GM18511 (cell line): ENCODE measurements at regions not wholly inside any gene's neighbourhood (a gene's known extent, or its start where the extent isn't known, plus 50 kb on each side); places are given as distances from the start of the nearest gene placed in this dataset.

Experiments used
- ATAC-seq: cut with Tn5 transposase; IDR thresholded peaks from one replicate; pipeline ENCODE4 v1.9.1; 2021; ENCODE audit warnings: mild to moderate bottlenecking, moderate library complexity; ENCODE audit not compliant: unreplicated experiment

GRCh38 chr11:10619131-10619680 is 50.7 kb upstream of the LYVE1 start:
- ATAC-seq = no peak

GRCh38 chr11:10618490-10618889 is 50.0 kb upstream of the LYVE1 start:
- no peak for ATAC-seq
